Transverse colon (tissue), 4 donors: ENCODE measurements at regions not wholly inside any gene's neighbourhood (a gene's known extent, or its start where the extent isn't known, plus 50 kb on each side); places are given as distances from the start of the nearest gene placed in this dataset.

Experiments used
- DNase-seq: peaks from one replicate; pipeline ENCODE4 v3.0.0-alpha.2; 2019
- H3K27ac ChIP-seq, 4 donors: fragments of 200-600 bp; sonication (generic); 2 replicates each; pipeline ENCODE4 v1.5.1; 2016 to 2018; ENCODE audit warnings: inconsistent platforms in 4 of 4
- H3K27me3 ChIP-seq: fragments of 200-600 bp; sonication (generic); 2 replicates; pipeline ENCODE4 v1.5.1; 2017; ENCODE audit warnings: inconsistent platforms
- H3K36me3 ChIP-seq, 4 donors: fragments of 200-600 bp; sonication (generic); 2 replicates each; pipeline ENCODE4 v1.5.1; 2017 to 2019; ENCODE audit warnings: inconsistent platforms in 4 of 4
- H3K4me1 ChIP-seq, 4 donors: fragments of 200-600 bp; sonication (generic); 2 replicates each; pipeline ENCODE4 v1.5.1; 2017 to 2020; ENCODE audit warnings: inconsistent platforms in 4 of 4
- H3K4me3 ChIP-seq, 4 donors: fragments of 200-600 bp; sonication (generic); 1 replicate in 1 of 4; 2 replicates in 3 of 4; pipeline versions ENCODE4 v1.5.1 to v1.6.1; 2017 to 2019; ENCODE audit warnings: inconsistent platforms in 4 of 4
- H3K9me3 ChIP-seq, 2 donors: fragments of 200-600 bp; sonication (generic); 2 replicates each; pipeline ENCODE4 v1.5.1; 2017 to 2019; ENCODE audit warnings: inconsistent platforms in 2 of 2
- EP300 ChIP-seq: sonication (generic); formaldehyde crosslinking; IDR thresholded peaks from one replicate; pipeline ENCODE4 v1.6.1; 2017; ENCODE audit warnings: antibody characterized with exemption, low read depth
- POLR2A ChIP-seq: fragments of 450-650 bp; IDR thresholded peaks from one replicate; pipeline ENCODE4 v1.6.1; 2016; ENCODE audit warnings: antibody characterized with exemption, mild to moderate bottlenecking, moderate library complexity
- POLR2AphosphoS5 ChIP-seq, 3 donors: sonication (generic); formaldehyde crosslinking; IDR thresholded peaks; one replicate each; pipeline ENCODE4 v1.6.1; 2016; ENCODE audit warnings: antibody characterized with exemption in 3 of 3
- WGBS, 2 donors: methylation state at CpG; one replicate each; pipeline ENCODE4 v1.1.5; 2018; ENCODE audit warnings: low coverage in 1 of 2; 5-methylcytosine and 5-hydroxymethylcytosine counted together
- in situ Hi-C, 4 donors: fragments of 200-750 bp; cut with MboI; loops; one replicate each; pipeline versions ENCODE4 v1.15.0 to v1.15.1; 2017; ENCODE audit warnings: low sequenced_read_pairs in 3 of 4, low pct_ligation_motif_present in 1 of 4, low pct_unique_long_range_greater_than_20kb in 1 of 4
- intact Hi-C: fragments of 100-400 bp; cut with DNase I; formaldehyde crosslinking; loops from one replicate; pipeline ENCODE4 v1.15.1; 2023; ENCODE audit warnings: low total_unique reads
- TF ChIP-seq, protein P1 (sequence below), 5 experiments: fragments of 200-600 bp in 3 of 5; fragments of 450-650 bp in 2 of 5; sonication (generic) in 3 of 5; IDR thresholded peaks; 1 replicate in 2 of 5; 2 replicates in 3 of 5; pipeline ENCODE4 v1.5.1; 2016 to 2017; ENCODE audit warnings: antibody characterized with exemption in 5 of 5, inconsistent platforms in 3 of 5, mild to moderate bottlenecking in 2 of 5, moderate library complexity in 1 of 5

- Histone ChIP-seq H3K4me3 (no peak overlapping the region), H3K9me3 (no peaks in the 10 kb centered on the region), H3K4me1 (peaks cover 0 to 13% (median 0%) of the 10 kb centered on the region in 4 donors), H3K27ac (peak overlapping the region in 1 of 4 donors; percentile 41), H3K27me3 (no peaks in the 10 kb centered on the region), H3K36me3 (no peaks in the 10 kb centered on the region)
- intact Hi-C loops (no loop called here), in situ Hi-C loops (no loop called here)
- TF ChIP-seq POLR2A (no peak), POLR2AphosphoS5 (IDR thresholded peaks at IDR 0.05) (no peak), EP300 (no peak)
- TF ChIP-seq, protein P1, sequence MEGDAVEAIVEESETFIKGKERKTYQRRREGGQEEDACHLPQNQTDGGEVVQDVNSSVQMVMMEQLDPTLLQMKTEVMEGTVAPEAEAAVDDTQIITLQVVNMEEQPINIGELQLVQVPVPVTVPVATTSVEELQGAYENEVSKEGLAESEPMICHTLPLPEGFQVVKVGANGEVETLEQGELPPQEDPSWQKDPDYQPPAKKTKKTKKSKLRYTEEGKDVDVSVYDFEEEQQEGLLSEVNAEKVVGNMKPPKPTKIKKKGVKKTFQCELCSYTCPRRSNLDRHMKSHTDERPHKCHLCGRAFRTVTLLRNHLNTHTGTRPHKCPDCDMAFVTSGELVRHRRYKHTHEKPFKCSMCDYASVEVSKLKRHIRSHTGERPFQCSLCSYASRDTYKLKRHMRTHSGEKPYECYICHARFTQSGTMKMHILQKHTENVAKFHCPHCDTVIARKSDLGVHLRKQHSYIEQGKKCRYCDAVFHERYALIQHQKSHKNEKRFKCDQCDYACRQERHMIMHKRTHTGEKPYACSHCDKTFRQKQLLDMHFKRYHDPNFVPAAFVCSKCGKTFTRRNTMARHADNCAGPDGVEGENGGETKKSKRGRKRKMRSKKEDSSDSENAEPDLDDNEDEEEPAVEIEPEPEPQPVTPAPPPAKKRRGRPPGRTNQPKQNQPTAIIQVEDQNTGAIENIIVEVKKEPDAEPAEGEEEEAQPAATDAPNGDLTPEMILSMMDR (IDR thresholded peaks at IDR 0.05): no peak
- no peak for DNase-seq
- 60 to 79% methylated on average over 1 to 4 of the region's 4 CpGs for WGBS, 2 donors
Measured at GRCh38 chr4:75189711-75190335, 256.9 kb downstream of the PARM1 start.

DNA sequence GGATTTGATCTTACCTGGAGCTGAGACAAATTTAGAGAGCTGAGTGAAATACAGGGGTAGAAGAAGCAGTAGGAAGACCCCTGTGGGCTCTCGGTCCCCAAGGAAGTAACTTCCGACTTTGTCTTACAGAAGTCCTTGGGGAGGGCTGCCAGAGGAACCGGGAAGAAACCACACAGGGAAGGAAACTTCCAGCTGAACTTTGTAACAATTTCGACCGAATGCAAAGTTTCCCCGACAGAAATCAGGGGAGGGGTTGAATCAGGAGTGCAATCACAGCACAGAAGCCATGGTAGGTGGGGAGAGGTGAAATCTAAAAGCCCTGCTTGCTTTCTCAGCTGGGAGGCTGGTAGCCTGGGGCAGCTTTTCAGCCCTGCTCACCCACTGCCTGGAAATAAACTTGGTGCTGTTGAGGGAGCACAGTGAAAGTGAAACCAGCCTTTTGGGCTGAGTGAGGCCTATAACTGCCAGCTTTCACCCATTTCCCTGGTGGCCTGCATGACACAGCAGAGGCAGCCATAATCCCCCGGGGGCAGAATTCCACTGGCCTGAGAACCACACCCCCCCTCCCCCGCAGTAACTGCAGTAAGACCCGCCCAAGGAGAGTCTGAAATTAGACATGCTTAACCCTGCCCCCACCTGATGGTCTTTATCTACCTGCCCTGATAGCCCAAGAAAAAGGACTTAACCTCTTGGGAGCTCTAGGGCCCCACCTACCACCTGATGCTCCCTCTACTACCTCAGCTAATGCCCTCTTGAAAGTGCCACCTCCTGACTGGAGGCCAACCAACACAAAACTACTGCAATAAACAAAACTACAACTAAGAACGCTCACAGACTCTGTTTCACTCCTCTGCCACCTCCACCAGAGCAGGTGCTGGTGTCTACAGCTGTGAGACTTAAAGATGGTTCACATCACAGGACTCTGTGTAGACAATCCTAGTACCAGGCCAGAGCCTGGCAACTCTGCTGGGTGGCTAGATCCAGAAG, 248.2 kb downstream of the PARM1 start:
- Histone ChIP-seq H3K9me3 (no peaks in the 10 kb centered on the region), H3K36me3 (no peaks in the 10 kb centered on the region), H3K27ac (peak overlapping the region; percentile 73 to 85 (median 76)), H3K27me3 (no peaks in the 10 kb centered on the region), H3K4me3 (peak overlapping the region in 2 of 4 donors; percentile 10 to 48), H3K4me1 (peaks cover 0 to 16% (median 8%) of the 10 kb centered on the region in 4 donors)
- peak; percentile 62 for DNase-seq
- in situ Hi-C loops: no loop called here
- whole genome bisulfite sequencing, 2 donors: 40 to 45% methylated on average over 5 to 10 of the region's 10 CpGs
- intact Hi-C loops: no loop called here
- no peak for TF ChIP-seq EP300
- TF ChIP-seq, protein P1 (IDR thresholded peaks at IDR 0.05): peak in 1 of 5 experiments; percentile 17
- TF ChIP-seq POLR2AphosphoS5 (IDR thresholded peaks at IDR 0.05): peak in 1 of 3 donors; percentile 7
- peak; percentile 28 for TF ChIP-seq POLR2A

- Histone ChIP-seq H3K4me3 (peak overlapping the region in 1 of 4 donors; percentile 48), H3K4me1 (peaks cover 0 to 16% (median 8%) of the 10 kb centered on the region in 4 donors), H3K9me3 (no peaks in the 10 kb centered on the region), H3K27me3 (no peaks in the 10 kb centered on the region), H3K36me3 (no peaks in the 10 kb centered on the region), H3K27ac (peak overlapping the region; percentile 73 to 85 (median 76))
- TF ChIP-seq EP300 (no peak), POLR2A (no peak), POLR2AphosphoS5 (IDR thresholded peaks at IDR 0.05) (no peak)
- TF ChIP-seq, protein P1 (IDR thresholded peaks at IDR 0.05): no peak
- in situ Hi-C loops: no loop called here
- DNase-seq: no peak
- intact Hi-C loops: no loop called here
Measured at GRCh38 chr4:75180217-75180616, 247.3 kb downstream of the PARM1 start.

GRCh38 chr4:75179510-75179909, 246.6 kb downstream of the PARM1 start:
- peak in 1 of 3 donors; percentile 11 for TF ChIP-seq POLR2AphosphoS5 (IDR thresholded peaks at IDR 0.05)
- TF ChIP-seq, protein P1 (IDR thresholded peaks at IDR 0.05): no peak
- DNase-seq: no peak
- Histone ChIP-seq H3K27ac (no peak overlapping the region), H3K4me3 (no peak overlapping the region), H3K9me3 (no peaks in the 10 kb centered on the region), H3K4me1 (peaks cover 0 to 16% (median 8%) of the 10 kb centered on the region in 4 donors), H3K36me3 (no peaks in the 10 kb centered on the region), H3K27me3 (no peaks in the 10 kb centered on the region)
- in situ Hi-C loops: no loop called here
- intact Hi-C loops: no loop called here
